H9 (cell line): ENCODE measurements at regions not wholly inside any gene's neighbourhood (a gene's known extent, or its start where the extent isn't known, plus 50 kb on each side); places are given as distances from the start of the nearest gene placed in this dataset.

ENCODE experiments used
- DNase-seq: peaks from one replicate; pipeline ENCODE4 v3.0.0-alpha.2; 2017
- H2AFZ ChIP-seq: one replicate; pipeline ENCODE4 v1.6.1; 2013; ENCODE audit warnings: mild to moderate bottlenecking, low read length, control low read depth, moderate library complexity
- H2AK5ac ChIP-seq: 2 replicates; pipeline ENCODE4 v1.6.1; 2013; ENCODE audit warnings: low read length, control low read depth, mixed read lengths; ENCODE audit not compliant: insufficient read length
- H2BK120ac ChIP-seq: one replicate; pipeline ENCODE4 v1.6.1; 2013; ENCODE audit warnings: low read depth, mild to moderate bottlenecking, low read length, control low read depth, inconsistent platforms; ENCODE audit not compliant: poor library complexity, severe bottlenecking
- H2BK12ac ChIP-seq: 2 replicates; pipeline ENCODE4 v1.6.1; 2013; ENCODE audit warnings: low read length, control low read depth, mixed read lengths, low read depth; ENCODE audit not compliant: insufficient read length
- H2BK15ac ChIP-seq: 2 replicates; pipeline ENCODE4 v1.6.1; 2013; ENCODE audit warnings: low read depth, low read length, control low read depth
- H2BK20ac ChIP-seq: one replicate; pipeline ENCODE4 v1.6.1; 2013; ENCODE audit warnings: low read depth, mild to moderate bottlenecking, low read length, control low read depth, inconsistent platforms; ENCODE audit not compliant: poor library complexity, severe bottlenecking
- H2BK5ac ChIP-seq: 2 replicates; pipeline ENCODE4 v1.6.1; 2013; ENCODE audit warnings: low read length, control low read depth, mixed read lengths; ENCODE audit not compliant: insufficient read length
- H3K14ac ChIP-seq: 2 replicates; pipeline ENCODE4 v1.6.1; 2013; ENCODE audit warnings: low read length, control low read depth; ENCODE audit not compliant: insufficient read depth
- H3K18ac ChIP-seq: 2 replicates; pipeline ENCODE4 v1.6.1; 2013; ENCODE audit warnings: low read depth, mild to moderate bottlenecking, mixed read lengths, low read length, control low read depth; ENCODE audit not compliant: insufficient read length
- H3K23ac ChIP-seq: 2 replicates; pipeline ENCODE4 v1.6.1; 2013; ENCODE audit warnings: low read length, control low read depth, mixed read lengths, low read depth; ENCODE audit not compliant: insufficient read length
- H3K23me2 ChIP-seq: 2 replicates; pipeline ENCODE4 v1.6.1; 2013; ENCODE audit warnings: low read depth, mild to moderate bottlenecking, mixed read lengths, low read length, control low read depth; ENCODE audit not compliant: insufficient read length, poor library complexity, severe bottlenecking
- H3K27ac ChIP-seq: 2 replicates; pipeline ENCODE4 v1.5.1; 2013; ENCODE audit warnings: low read length, control low read depth, mixed read lengths, low read depth; ENCODE audit not compliant: insufficient read length
- H3K27me3 ChIP-seq: 2 replicates; pipeline ENCODE4 v1.6.1; 2013; ENCODE audit warnings: low read length, control low read depth, inconsistent platforms; ENCODE audit not compliant: insufficient read depth
- H3K4ac ChIP-seq: 2 replicates; pipeline ENCODE4 v1.6.1; 2013; ENCODE audit warnings: low read depth, mild to moderate bottlenecking, control low read depth, inconsistent platforms, low read length, moderate library complexity
- H3K4me1 ChIP-seq: 2 replicates; pipeline ENCODE4 v1.6.1; 2013; ENCODE audit warnings: low read length, control low read depth, inconsistent platforms; ENCODE audit not compliant: insufficient read depth
- H3K4me2 ChIP-seq: 2 replicates; pipeline ENCODE4 v1.6.1; 2013; ENCODE audit warnings: low read length, control low read depth, mixed read lengths; ENCODE audit not compliant: insufficient read length, insufficient read depth
- H3K56ac ChIP-seq: 2 replicates; pipeline ENCODE4 v1.6.1; 2013; ENCODE audit warnings: low read depth, mild to moderate bottlenecking, mixed read lengths, low read length, control low read depth; ENCODE audit not compliant: insufficient read length
- H3K79me1 ChIP-seq: 2 replicates; pipeline ENCODE4 v1.6.1; 2013; ENCODE audit warnings: low read depth, mild to moderate bottlenecking, moderate library complexity, low read length, control low read depth, inconsistent platforms; ENCODE audit not compliant: insufficient read depth, poor library complexity, severe bottlenecking
- H3K79me2 ChIP-seq: 2 replicates; pipeline ENCODE4 v1.6.1; 2013; ENCODE audit warnings: low read length, control low read depth, inconsistent platforms; ENCODE audit not compliant: insufficient read depth
- H3K9ac ChIP-seq: 2 replicates; pipeline ENCODE4 v1.6.1; 2013; ENCODE audit warnings: low read length, control low read depth, mixed read lengths; ENCODE audit not compliant: insufficient read length; ENCODE audit errors: extremely low read depth
- H3K9me3 ChIP-seq: one replicate; pipeline ENCODE4 v1.6.1; 2013; ENCODE audit warnings: low read depth, low read length, inconsistent platforms; ENCODE audit not compliant: control insufficient read depth
- H3T11ph ChIP-seq: one replicate; pipeline ENCODE4 v1.6.1; 2013; ENCODE audit warnings: mild to moderate bottlenecking, low read length, control low read depth, inconsistent platforms
- H4K20me1 ChIP-seq: one replicate; pipeline ENCODE4 v1.6.1; 2013; ENCODE audit not compliant: control insufficient read depth, insufficient read length, insufficient read depth
- H4K5ac ChIP-seq: 2 replicates; pipeline ENCODE4 v1.6.1; 2013; ENCODE audit warnings: low read depth, mild to moderate bottlenecking, mixed read lengths, low read length, control low read depth; ENCODE audit not compliant: insufficient read length
- H4K8ac ChIP-seq: replicated peaks from 2 replicates; pipeline ENCODE4 v1.6.1; 2013; ENCODE audit warnings: low read length, control low read depth, mixed read lengths, low read depth; ENCODE audit not compliant: insufficient read length
- H4K91ac ChIP-seq: 2 replicates; pipeline ENCODE4 v1.6.1; 2013; ENCODE audit warnings: low read depth, mild to moderate bottlenecking, moderate library complexity, mixed read lengths, low read length, control low read depth; ENCODE audit not compliant: insufficient read length
- H3K27ac Mint-ChIP-seq, 3 experiments: 2 replicates in 2 of 3; 3 replicates in 1 of 3; pipeline ENCODE4 v1.8.0; 2020 to 2021; ENCODE audit warnings: mixed read lengths in 3 of 3, mild to moderate bottlenecking in 1 of 3, moderate library complexity in 1 of 3
- H3K27me3 Mint-ChIP-seq: 2 replicates; pipeline ENCODE4 v1.8.0; 2021; ENCODE audit warnings: low read depth, mild to moderate bottlenecking, moderate library complexity, mixed read lengths
- H3K36me3 Mint-ChIP-seq, 3 experiments: 2 replicates in 2 of 3; 3 replicates in 1 of 3; pipeline ENCODE4 v1.8.0; 2020 to 2021; ENCODE audit warnings: low read depth in 3 of 3, mixed read lengths in 3 of 3; ENCODE audit not compliant: insufficient read depth in 1 of 3
- H3K4me1 Mint-ChIP-seq, 2 experiments: 2 replicates each; pipeline ENCODE4 v1.8.0; 2020; ENCODE audit warnings: mixed read lengths in 2 of 2
- H3K4me3 Mint-ChIP-seq, 2 experiments: 2 replicates in 1 of 2; 3 replicates in 1 of 2; pipeline ENCODE4 v1.8.0; 2020 to 2021; ENCODE audit warnings: mild to moderate bottlenecking in 2 of 2, mixed read lengths in 2 of 2, moderate library complexity in 1 of 2
- H3K9me3 Mint-ChIP-seq, 2 experiments: 2 replicates in 1 of 2; 3 replicates in 1 of 2; pipeline ENCODE4 v1.8.0; 2020; ENCODE audit warnings: mild to moderate bottlenecking in 2 of 2, mixed read lengths in 2 of 2, moderate library complexity in 1 of 2
- CTCF ChIP-seq: fragments of 200-600 bp; sonication (generic); conservative IDR thresholded peaks from 3 replicates; pipeline ENCODE4 v1.8.0; 2021; ENCODE audit warnings: antibody characterized with exemption, mild to moderate bottlenecking
- WGBS: extraction: QIAGEN DNeasy Blood & Tissue Kit; methylation state at CpG from one replicate; pipeline ENCODE4 v1.1.7; 2013; ENCODE audit warnings: missing lambda C conversion rate, low lambda C conversion rate, mixed read lengths; ENCODE audit not compliant: insufficient read length; ENCODE audit errors: extremely low coverage; 5-methylcytosine and 5-hydroxymethylcytosine counted together

GRCh38 chr3:76505202-76505845, 534.6 kb upstream of the ROBO2 start:
- no peaks in the 10 kb centered on the region for H3K36me3 Mint-ChIP-seq

More at GRCh38 chr3:76505202-76505845, 534.6 kb upstream of the ROBO2 start:
- Histone ChIP-seq H2BK15ac (no peak overlapping the region), H4K8ac (no peak overlapping the region), H4K5ac (no peak overlapping the region), H3K14ac (no peak overlapping the region), H3K9ac (no peak overlapping the region), H3K79me1 (no peaks in the 10 kb centered on the region), H2BK5ac (no peak overlapping the region), H3K27ac (no peak overlapping the region), H3K27me3 (no peaks in the 10 kb centered on the region), H3K4me1 (no peaks in the 10 kb centered on the region), H3K23me2 (no peaks in the 10 kb centered on the region), H3T11ph (no peak overlapping the region), H2BK120ac (no peak overlapping the region), H3K56ac (no peak overlapping the region), H3K79me2 (no peaks in the 10 kb centered on the region), H3K4me2 (no peak overlapping the region), H3K4ac (no peak overlapping the region), H2AFZ (no peak overlapping the region), H4K20me1 (no peaks in the 10 kb centered on the region), H3K18ac (no peak overlapping the region), H2AK5ac (no peak overlapping the region), H4K91ac (no peak overlapping the region), H3K9me3 (no peaks in the 10 kb centered on the region), H3K23ac (no peak overlapping the region), H2BK20ac (no peak overlapping the region), H2BK12ac (no peak overlapping the region)
- WGBS = no CpG with 5 or more reads among the region's 5 CpGs
- Mint-ChIP-seq H3K27ac (no peak overlapping the region), H3K27me3 (no peaks in the 10 kb centered on the region), H3K9me3 (no peaks in the 10 kb centered on the region), H3K4me3 (no peak overlapping the region), H3K4me1 (no peaks in the 10 kb centered on the region)
- no peak for TF ChIP-seq CTCF
- no peak for DNase-seq
